ENCODE measurements at regions not wholly inside any gene's neighbourhood (a gene's known extent, or its start where the extent isn't known, plus 50 kb on each side); places are given as distances from the start of the nearest gene placed in this dataset.

DNA sequence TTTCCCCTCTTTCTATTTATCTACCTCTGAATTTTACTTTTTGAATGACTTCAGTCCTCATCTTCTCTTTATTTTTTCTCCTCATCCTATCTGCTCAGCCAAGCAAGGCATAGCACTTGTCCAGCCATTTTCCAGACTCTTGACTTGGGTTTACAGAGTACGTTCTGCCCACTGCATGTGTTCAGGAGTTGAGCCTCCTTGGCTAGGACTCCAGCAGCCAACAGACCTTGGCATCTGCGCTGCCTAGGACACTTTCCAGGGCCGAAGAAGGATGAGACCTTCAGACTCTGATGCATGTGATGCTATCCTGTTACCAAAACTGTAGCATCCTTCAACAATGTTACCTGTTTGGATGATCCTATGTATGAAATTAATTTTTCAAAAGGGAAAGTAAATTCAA is 59.7 kb downstream of the HES1 start:
- TF ChIP-seq, protein P1, sequence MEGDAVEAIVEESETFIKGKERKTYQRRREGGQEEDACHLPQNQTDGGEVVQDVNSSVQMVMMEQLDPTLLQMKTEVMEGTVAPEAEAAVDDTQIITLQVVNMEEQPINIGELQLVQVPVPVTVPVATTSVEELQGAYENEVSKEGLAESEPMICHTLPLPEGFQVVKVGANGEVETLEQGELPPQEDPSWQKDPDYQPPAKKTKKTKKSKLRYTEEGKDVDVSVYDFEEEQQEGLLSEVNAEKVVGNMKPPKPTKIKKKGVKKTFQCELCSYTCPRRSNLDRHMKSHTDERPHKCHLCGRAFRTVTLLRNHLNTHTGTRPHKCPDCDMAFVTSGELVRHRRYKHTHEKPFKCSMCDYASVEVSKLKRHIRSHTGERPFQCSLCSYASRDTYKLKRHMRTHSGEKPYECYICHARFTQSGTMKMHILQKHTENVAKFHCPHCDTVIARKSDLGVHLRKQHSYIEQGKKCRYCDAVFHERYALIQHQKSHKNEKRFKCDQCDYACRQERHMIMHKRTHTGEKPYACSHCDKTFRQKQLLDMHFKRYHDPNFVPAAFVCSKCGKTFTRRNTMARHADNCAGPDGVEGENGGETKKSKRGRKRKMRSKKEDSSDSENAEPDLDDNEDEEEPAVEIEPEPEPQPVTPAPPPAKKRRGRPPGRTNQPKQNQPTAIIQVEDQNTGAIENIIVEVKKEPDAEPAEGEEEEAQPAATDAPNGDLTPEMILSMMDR (IDR thresholded peaks at IDR 0.05; ENCODE audit: low read length) = no peak
- no peak for TF ChIP-seq EZH2 (optimal IDR thresholded peaks at IDR 0.05; ENCODE audit: low read depth, low read length)
- no peak for TF ChIP-seq EZH2phosphoT487 (IDR thresholded peaks at IDR 0.05; ENCODE audit: low read length)
- Histone ChIP-seq H3K36me3 (replicated peaks; ENCODE audit: insufficient read depth, low read length) (no peaks in the 10 kb centered on the region), H3K4me3 (ENCODE audit: low read length) (no peak overlapping the region)

GRCh38 chr3:194196876-194197275 is 60.9 kb downstream of the HES1 start:
- TF ChIP-seq EZH2 (optimal IDR thresholded peaks at IDR 0.05; ENCODE audit: low read depth, low read length) (no peak), EZH2phosphoT487 (IDR thresholded peaks at IDR 0.05; ENCODE audit: low read length) (no peak)
- TF ChIP-seq, protein P1 (IDR thresholded peaks at IDR 0.05; ENCODE audit: low read length) = no peak
- no peak overlapping the region for H2AFZ ChIP-seq (ENCODE audit: low read length)
- H3K79me2 ChIP-seq (ENCODE audit: low read length) = no peaks in the 10 kb centered on the region
- DNase-seq = no peak
- no peak overlapping the region for H3K27ac ChIP-seq (ENCODE audit: low read length)
- H3K27me3 ChIP-seq (replicated peaks; ENCODE audit: insufficient read depth, low read length) = no peaks in the 10 kb centered on the region
- no peaks in the 10 kb centered on the region for H3F3A ChIP-seq (ENCODE audit: insufficient read depth, low read length)
- no peaks in the 10 kb centered on the region for H3K36me3 ChIP-seq (replicated peaks; ENCODE audit: insufficient read depth, low read length)
- no peaks in the 10 kb centered on the region for H3K9me2 ChIP-seq (replicated peaks; ENCODE audit: insufficient read depth, low read length)
- H3K4me2 ChIP-seq (ENCODE audit: low read depth, low read length) = no peak overlapping the region
- peaks cover 12% of the 10 kb centered on the region for H3K4me1 ChIP-seq (ENCODE audit: low read length)
- no peak overlapping the region for H3K9ac ChIP-seq (ENCODE audit: low read length)
- H3K4me3 ChIP-seq (ENCODE audit: low read length) = no peak overlapping the region
- H4K20me1 ChIP-seq (ENCODE audit: insufficient read depth, low read length) = no peaks in the 10 kb centered on the region
- H3K9me3 ChIP-seq (replicated peaks; ENCODE audit: insufficient read depth, low read length) = no peaks in the 10 kb centered on the region

More for the DNA sequence above, 59.7 kb downstream of the HES1 start:
- Histone ChIP-seq H3K9me2 (replicated peaks; ENCODE audit: insufficient read depth, low read length) (no peaks in the 10 kb centered on the region), H3K9ac (ENCODE audit: low read length) (no peak overlapping the region), H3K27ac (ENCODE audit: low read length) (no peak overlapping the region), H3K79me2 (ENCODE audit: low read length) (no peaks in the 10 kb centered on the region), H3F3A (ENCODE audit: insufficient read depth, low read length) (no peaks in the 10 kb centered on the region), H3K27me3 (replicated peaks; ENCODE audit: insufficient read depth, low read length) (no peaks in the 10 kb centered on the region), H3K4me1 (ENCODE audit: low read length) (peaks cover 12% of the 10 kb centered on the region), H2AFZ (ENCODE audit: low read length) (no peak overlapping the region), H3K9me3 (replicated peaks; ENCODE audit: insufficient read depth, low read length) (no peaks in the 10 kb centered on the region), H4K20me1 (ENCODE audit: insufficient read depth, low read length) (no peaks in the 10 kb centered on the region), H3K4me2 (ENCODE audit: low read depth, low read length) (no peak overlapping the region)
- DNase-seq = no peak

DNA sequence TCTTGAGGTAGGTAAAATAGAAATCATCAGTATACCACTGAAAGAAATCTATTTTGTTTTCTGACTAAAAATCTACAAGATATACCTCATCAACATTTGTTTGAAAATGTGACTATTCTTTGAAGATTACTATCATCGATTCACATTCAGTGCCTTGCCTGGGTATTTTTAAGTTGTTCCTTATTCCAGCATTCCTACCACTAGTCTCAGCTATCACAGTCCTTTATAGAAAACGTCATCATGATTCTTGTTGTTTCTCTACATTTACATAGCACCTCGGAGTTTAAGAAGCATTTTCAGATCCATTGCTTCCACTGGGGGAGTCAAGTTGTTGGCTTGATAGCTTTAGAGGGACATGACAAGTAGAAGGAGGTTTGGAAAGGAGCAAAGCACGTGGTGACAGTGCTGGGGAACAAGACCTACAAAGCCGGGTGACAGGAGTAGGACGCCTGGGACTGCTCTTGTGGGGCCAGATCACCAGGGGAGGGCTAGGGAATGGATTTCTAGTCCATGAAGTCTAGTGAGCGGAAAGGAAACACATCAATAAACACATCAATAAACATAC is 61.5 kb downstream of the HES1 start:
- Histone ChIP-seq H3K4me1 (ENCODE audit: low read length) (peaks cover 12% of the 10 kb centered on the region), H4K20me1 (ENCODE audit: insufficient read depth, low read length) (no peaks in the 10 kb centered on the region), H3K4me2 (ENCODE audit: low read depth, low read length) (no peak overlapping the region), H3K79me2 (ENCODE audit: low read length) (no peaks in the 10 kb centered on the region), H2AFZ (ENCODE audit: low read length) (no peak overlapping the region), H3K27ac (ENCODE audit: low read length) (no peak overlapping the region), H3K27me3 (replicated peaks; ENCODE audit: insufficient read depth, low read length) (no peaks in the 10 kb centered on the region), H3K36me3 (replicated peaks; ENCODE audit: insufficient read depth, low read length) (no peaks in the 10 kb centered on the region), H3K9ac (ENCODE audit: low read length) (no peak overlapping the region), H3K4me3 (ENCODE audit: low read length) (no peak overlapping the region), H3K9me2 (replicated peaks; ENCODE audit: insufficient read depth, low read length) (no peaks in the 10 kb centered on the region), H3F3A (ENCODE audit: insufficient read depth, low read length) (no peaks in the 10 kb centered on the region), H3K9me3 (replicated peaks; ENCODE audit: insufficient read depth, low read length) (no peaks in the 10 kb centered on the region)
- no peak for DNase-seq
- TF ChIP-seq EZH2 (optimal IDR thresholded peaks at IDR 0.05; ENCODE audit: low read depth, low read length) (no peak), EZH2phosphoT487 (IDR thresholded peaks at IDR 0.05; ENCODE audit: low read length) (no peak)
- TF ChIP-seq, protein P1 (IDR thresholded peaks at IDR 0.05; ENCODE audit: low read length) = no peak
